Loucy (cell line): ENCODE measurements at regions not wholly inside any gene's neighbourhood (a gene's known extent, or its start where the extent isn't known, plus 50 kb on each side); places are given as distances from the start of the nearest gene placed in this dataset.

Experiments
- H2AFZ ChIP-seq: fragments of 200-600 bp; sonication (generic); 2 replicates; pipeline ENCODE4 v1.6.0; 2016; ENCODE audit warnings: antibody characterized with exemption, mild to moderate bottlenecking, low read length, moderate library complexity
- H3F3A ChIP-seq: fragments of 200-600 bp; 2 replicates; pipeline ENCODE4 v1.6.0; 2016; ENCODE audit warnings: antibody characterized with exemption, low read depth, mild to moderate bottlenecking
- H3K27me3 ChIP-seq: fragments of 200-600 bp; sonication (generic); 2 replicates; pipeline ENCODE4 v1.6.1; 2014; ENCODE audit warnings: low read length, mild to moderate bottlenecking; ENCODE audit not compliant: insufficient read depth, poor library complexity, severe bottlenecking
- H3K36me3 ChIP-seq: fragments of 200-600 bp; sonication (generic); 2 replicates; pipeline ENCODE4 v1.6.1; 2016; ENCODE audit warnings: low read length; ENCODE audit not compliant: insufficient read depth
- H3K4me1 ChIP-seq: fragments of 200-600 bp; sonication (generic); 2 replicates; pipeline ENCODE4 v1.5.1; 2014; ENCODE audit warnings: low read length, mild to moderate bottlenecking; ENCODE audit not compliant: insufficient read depth, poor library complexity, severe bottlenecking
- H3K4me2 ChIP-seq: fragments of 200-600 bp; sonication (generic); 2 replicates; pipeline ENCODE4 v1.6.0; 2014; ENCODE audit warnings: antibody characterized with exemption, low read length, low read depth, mild to moderate bottlenecking; ENCODE audit not compliant: poor library complexity, severe bottlenecking
- H3K4me3 ChIP-seq: fragments of 200-600 bp; sonication (generic); 2 replicates; pipeline ENCODE4 v1.5.1; 2014; ENCODE audit warnings: low read length, mild to moderate bottlenecking, mixed read lengths; ENCODE audit not compliant: poor library complexity, severe bottlenecking
- H3K79me2 ChIP-seq: fragments of 200-600 bp; sonication (generic); 2 replicates; pipeline ENCODE4 v1.6.1; 2014; ENCODE audit warnings: low read length; ENCODE audit not compliant: insufficient read depth
- H3K9ac ChIP-seq: fragments of 200-600 bp; sonication (generic); 2 replicates; pipeline ENCODE4 v1.6.0; 2014; ENCODE audit warnings: mild to moderate bottlenecking, low read depth, low read length, moderate library complexity; ENCODE audit not compliant: poor library complexity, severe bottlenecking
- H3K9me2 ChIP-seq: fragments of 200-600 bp; sonication (generic); replicated peaks from 2 replicates; pipeline ENCODE4 v1.6.1; 2016; ENCODE audit warnings: low read depth, low read length, mixed read lengths
- H3K9me3 ChIP-seq: fragments of 200-600 bp; sonication (generic); 2 replicates; pipeline ENCODE4 v1.6.1; 2014; ENCODE audit warnings: mild to moderate bottlenecking, antibody characterized with exemption, low read length, low read depth; ENCODE audit not compliant: insufficient read depth
- H4K20me1 ChIP-seq: fragments of 200-600 bp; sonication (generic); 2 replicates; pipeline ENCODE4 v1.6.0; 2014; ENCODE audit warnings: antibody characterized with exemption, low read length, mild to moderate bottlenecking; ENCODE audit not compliant: insufficient read depth, poor library complexity, severe bottlenecking
- CTCF ChIP-seq: fragments of 200-600 bp; sonication (generic); conservative IDR thresholded peaks from 2 replicates; pipeline ENCODE4 v1.5.1; 2014; ENCODE audit warnings: mild to moderate bottlenecking, antibody characterized with exemption, low read length
- EZH2phosphoT487 ChIP-seq: fragments of 200-600 bp; IDR thresholded peaks from 2 replicates; pipeline ENCODE4 v1.6.1; 2018; ENCODE audit warnings: antibody characterized with exemption, mild to moderate bottlenecking, moderate library complexity, borderline replicate concordance

DNA sequence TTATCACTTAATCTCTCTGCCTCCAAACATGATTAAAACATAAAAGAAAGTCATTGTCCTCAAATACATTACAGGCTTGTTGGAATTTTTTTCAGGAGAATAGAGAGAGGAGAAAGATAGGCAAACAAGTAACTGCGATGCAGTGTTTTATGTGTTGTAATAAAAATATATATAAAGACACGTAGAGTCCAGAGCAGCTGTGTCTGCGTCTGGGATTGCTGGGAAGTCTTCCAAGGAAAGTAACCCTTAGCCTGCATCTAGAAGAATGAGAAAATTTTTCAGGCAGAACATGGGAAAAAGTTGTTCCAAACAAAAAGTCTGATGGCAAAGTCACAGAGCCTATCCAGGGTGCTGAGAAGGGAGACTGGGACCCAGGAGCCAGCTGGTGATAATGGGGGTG is 91.8 kb upstream of the ST6GAL2 start:
- no peak for TF ChIP-seq CTCF
- TF ChIP-seq EZH2phosphoT487: no peak

DNA sequence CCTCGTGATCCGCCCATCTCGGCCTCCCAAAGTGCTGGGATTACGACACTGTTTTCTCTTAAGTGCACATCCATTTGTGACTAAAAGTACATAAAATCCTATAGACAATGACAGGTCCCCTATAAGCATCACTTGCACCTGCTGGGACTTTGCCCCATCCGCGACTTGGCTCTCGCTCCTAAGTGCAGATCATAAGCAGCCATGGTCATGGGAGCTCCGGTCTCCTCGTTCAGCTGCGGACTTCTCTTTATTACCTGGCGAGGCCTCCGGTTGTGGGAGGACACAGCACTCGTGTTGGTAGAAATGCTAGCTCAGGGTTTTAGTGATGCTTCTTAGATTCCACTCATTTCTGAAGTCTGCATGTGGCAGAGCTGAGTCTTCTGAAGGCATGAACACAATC is 92.7 kb upstream of the ST6GAL2 start:
- TF ChIP-seq EZH2phosphoT487: no peak
- TF ChIP-seq CTCF: no peak
- Histone ChIP-seq H4K20me1 (no peaks in the 10 kb centered on the region), H3K9me2 (no peaks in the 10 kb centered on the region), H3F3A (no peaks in the 10 kb centered on the region), H3K4me2 (no peak overlapping the region), H3K9ac (no peak overlapping the region), H2AFZ (no peak overlapping the region), H3K36me3 (no peaks in the 10 kb centered on the region), H3K9me3 (no peaks in the 10 kb centered on the region), H3K4me3 (no peak overlapping the region), H3K79me2 (no peaks in the 10 kb centered on the region), H3K4me1 (no peaks in the 10 kb centered on the region), H3K27me3 (no peaks in the 10 kb centered on the region)

More for the DNA sequence above, 91.8 kb upstream of the ST6GAL2 start:
- no peaks in the 10 kb centered on the region for H3K36me3 ChIP-seq
- H3K4me2 ChIP-seq: no peak overlapping the region
- H3K27me3 ChIP-seq: no peaks in the 10 kb centered on the region
- no peaks in the 10 kb centered on the region for H3K9me3 ChIP-seq
- H3K9ac ChIP-seq: no peak overlapping the region
- no peaks in the 10 kb centered on the region for H3K4me1 ChIP-seq
- no peak overlapping the region for H3K4me3 ChIP-seq
- no peaks in the 10 kb centered on the region for H3K79me2 ChIP-seq
- H3K9me2 ChIP-seq: no peaks in the 10 kb centered on the region
- no peaks in the 10 kb centered on the region for H4K20me1 ChIP-seq
- H2AFZ ChIP-seq: no peak overlapping the region
- H3F3A ChIP-seq: no peaks in the 10 kb centered on the region

GRCh38 chr2:106981491-106981890 is 95.5 kb upstream of the ST6GAL2 start:
- H3K27me3 ChIP-seq: no peaks in the 10 kb centered on the region
- no peak overlapping the region for H3K4me2 ChIP-seq
- no peak overlapping the region for H2AFZ ChIP-seq
- H3K9me3 ChIP-seq: no peaks in the 10 kb centered on the region
- H3K79me2 ChIP-seq: no peaks in the 10 kb centered on the region
- no peak overlapping the region for H3K9ac ChIP-seq
- no peak for TF ChIP-seq CTCF
- no peak for TF ChIP-seq EZH2phosphoT487
- H4K20me1 ChIP-seq: no peaks in the 10 kb centered on the region
- H3F3A ChIP-seq: no peaks in the 10 kb centered on the region
- no peaks in the 10 kb centered on the region for H3K9me2 ChIP-seq
- H3K36me3 ChIP-seq: no peaks in the 10 kb centered on the region
- no peak overlapping the region for H3K4me3 ChIP-seq
- H3K4me1 ChIP-seq: no peaks in the 10 kb centered on the region
